ENCODE measurements at regions not wholly inside any gene's neighbourhood (a gene's known extent, or its start where the extent isn't known, plus 50 kb on each side); places are given as distances from the start of the nearest gene placed in this dataset.

GRCh38 chr18:61198486-61198885 is 134.7 kb upstream of the CDH20 start:
- Histone ChIP-seq H3K9ac (ENCODE audit: insufficient read depth in 1 of 2, low read depth in 2 of 2, low read length in 2 of 2) (no peak overlapping the region), H3K27ac (ENCODE audit: extremely low read depth, low read depth, low read length) (no peak overlapping the region), H3K9me3 (replicated peaks; ENCODE audit: control insufficient read depth, insufficient read depth, low read depth, low read length) (no peaks in the 10 kb centered on the region), H2AFZ (ENCODE audit: low read depth, low read length) (no peak overlapping the region), H3K4me2 (ENCODE audit: insufficient read depth, low read length) (no peak overlapping the region), H3K79me2 (ENCODE audit: control insufficient read depth, insufficient read depth, low read length) (no peaks in the 10 kb centered on the region), H3K9me1 (ENCODE audit: control insufficient read depth, insufficient read depth, low read length) (no peaks in the 10 kb centered on the region), H3K4me3 (no peak overlapping the region), H3K27me3 (ENCODE audit: control insufficient read depth in 2 of 2, insufficient read depth in 2 of 2, low read length in 2 of 2) (no peaks in the 10 kb centered on the region), H4K20me1 (replicated peaks; ENCODE audit: control insufficient read depth, insufficient read depth, low read length) (no peaks in the 10 kb centered on the region), H3K4me1 (replicated peaks in 1 of 2; ENCODE audit: control insufficient read depth in 2 of 2, insufficient read depth in 2 of 2, low read length in 2 of 2) (no peaks in the 10 kb centered on the region), H3K36me3 (ENCODE audit: control insufficient read depth, insufficient read depth, low read length) (no peaks in the 10 kb centered on the region)
- ChIA-PET POLR2A (no interaction called here), CTCF (ENCODE audit: low intra/inter-chr PET ratio) (no interaction called here)
- no peak for FAIRE-seq
- TF ChIP-seq ZNF174 (CRISPR knock-in tag; IDR thresholded peaks at IDR 0.05) (no peak), ZNF695 (CRISPR knock-in tag; IDR thresholded peaks at IDR 0.05) (no peak), TEAD1 (CRISPR knock-in tag; IDR thresholded peaks at IDR 0.05) (no peak), TAF7 (tag; IDR thresholded peaks at IDR 0.05) (no peak), ZNF644 (tag; IDR thresholded peaks at IDR 0.05; ENCODE audit: low read depth) (no peak), NFE2 (IDR thresholded peaks at IDR 0.05; ENCODE audit: low read depth) (no peak), POU5F1 (IDR thresholded peaks at IDR 0.05; ENCODE audit: borderline replicate concordance, low read depth, low read length, partially characterized antibody) (no peak), SIN3A (IDR thresholded peaks at IDR 0.05; ENCODE audit: borderline replicate concordance in 2 of 2, control insufficient read depth in 1 of 2, low read depth in 2 of 2, low read length in 2 of 2) (no peak), ZNF324 (CRISPR knock-in tag; IDR thresholded peaks at IDR 0.05) (no peak), GTF2F1 (IDR thresholded peaks at IDR 0.05; ENCODE audit: low read depth, low read length) (no peak), NUFIP1 (IDR thresholded peaks at IDR 0.05; ENCODE audit: partially characterized antibody) (no peak)
- TF ChIP-seq, protein P1, sequence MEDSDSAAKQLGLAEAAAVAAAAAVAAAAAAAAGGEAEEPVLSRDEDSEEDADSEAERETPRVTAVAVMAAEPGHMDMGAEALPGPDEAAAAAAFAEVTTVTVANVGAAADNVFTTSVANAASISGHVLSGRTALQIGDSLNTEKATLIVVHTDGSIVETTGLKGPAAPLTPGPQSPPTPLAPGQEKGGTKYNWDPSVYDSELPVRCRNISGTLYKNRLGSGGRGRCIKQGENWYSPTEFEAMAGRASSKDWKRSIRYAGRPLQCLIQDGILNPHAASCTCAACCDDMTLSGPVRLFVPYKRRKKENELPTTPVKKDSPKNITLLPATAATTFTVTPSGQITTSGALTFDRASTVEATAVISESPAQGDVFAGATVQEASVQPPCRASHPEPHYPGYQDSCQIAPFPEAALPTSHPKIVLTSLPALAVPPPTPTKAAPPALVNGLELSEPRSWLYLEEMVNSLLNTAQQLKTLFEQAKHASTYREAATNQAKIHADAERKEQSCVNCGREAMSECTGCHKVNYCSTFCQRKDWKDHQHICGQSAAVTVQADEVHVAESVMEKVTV (CRISPR knock-in tag; IDR thresholded peaks at IDR 0.05): no peak
- TF ChIP-seq, protein P2, sequence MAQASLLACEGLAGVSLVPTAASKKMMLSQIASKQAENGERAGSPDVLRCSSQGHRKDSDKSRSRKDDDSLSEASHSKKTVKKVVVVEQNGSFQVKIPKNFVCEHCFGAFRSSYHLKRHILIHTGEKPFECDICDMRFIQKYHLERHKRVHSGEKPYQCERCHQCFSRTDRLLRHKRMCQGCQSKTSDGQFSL (CRISPR knock-in tag; IDR thresholded peaks at IDR 0.05): no peak
- TF ChIP-seq, protein P2 (tag; IDR thresholded peaks at IDR 0.05): no peak
- TF ChIP-seq, protein P3, sequence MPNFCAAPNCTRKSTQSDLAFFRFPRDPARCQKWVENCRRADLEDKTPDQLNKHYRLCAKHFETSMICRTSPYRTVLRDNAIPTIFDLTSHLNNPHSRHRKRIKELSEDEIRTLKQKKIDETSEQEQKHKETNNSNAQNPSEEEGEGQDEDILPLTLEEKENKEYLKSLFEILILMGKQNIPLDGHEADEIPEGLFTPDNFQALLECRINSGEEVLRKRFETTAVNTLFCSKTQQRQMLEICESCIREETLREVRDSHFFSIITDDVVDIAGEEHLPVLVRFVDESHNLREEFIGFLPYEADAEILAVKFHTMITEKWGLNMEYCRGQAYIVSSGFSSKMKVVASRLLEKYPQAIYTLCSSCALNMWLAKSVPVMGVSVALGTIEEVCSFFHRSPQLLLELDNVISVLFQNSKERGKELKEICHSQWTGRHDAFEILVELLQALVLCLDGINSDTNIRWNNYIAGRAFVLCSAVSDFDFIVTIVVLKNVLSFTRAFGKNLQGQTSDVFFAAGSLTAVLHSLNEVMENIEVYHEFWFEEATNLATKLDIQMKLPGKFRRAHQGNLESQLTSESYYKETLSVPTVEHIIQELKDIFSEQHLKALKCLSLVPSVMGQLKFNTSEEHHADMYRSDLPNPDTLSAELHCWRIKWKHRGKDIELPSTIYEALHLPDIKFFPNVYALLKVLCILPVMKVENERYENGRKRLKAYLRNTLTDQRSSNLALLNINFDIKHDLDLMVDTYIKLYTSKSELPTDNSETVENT (CRISPR knock-in tag; IDR thresholded peaks at IDR 0.05): no peak
- TF ChIP-seq, protein P4, sequence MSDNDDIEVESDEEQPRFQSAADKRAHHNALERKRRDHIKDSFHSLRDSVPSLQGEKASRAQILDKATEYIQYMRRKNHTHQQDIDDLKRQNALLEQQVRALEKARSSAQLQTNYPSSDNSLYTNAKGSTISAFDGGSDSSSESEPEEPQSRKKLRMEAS (CRISPR knock-in tag; IDR thresholded peaks at IDR 0.05): no peak
- no TSS peak for BruUV-seq (replicated peaks)
- intact Hi-C loops (cut with micrococcal nuclease) (no loop called here), in situ Hi-C loops (cut with MboI) (no loop called here)
- no peak for ATAC-seq
- DNase-seq (ENCODE audit: extremely low read depth in 1 of 4, low spot score in 3 of 4): no peak
